Left ventricle myocardium inferior (tissue), 1 donor: ENCODE measurements at regions not wholly inside any gene's neighbourhood (a gene's known extent, or its start where the extent isn't known, plus 50 kb on each side); places are given as distances from the start of the nearest gene placed in this dataset.

Experiments
- DNase-seq: peaks from one replicate; pipeline ENCODE4 v3.0.0-alpha.2; 2020
- H3K27ac ChIP-seq: fragments of 200-600 bp; replicated peaks from 2 replicates; pipeline ENCODE4 v1.8.0; 2021
- H3K27me3 ChIP-seq: fragments of 200-600 bp; 2 replicates; pipeline ENCODE4 v1.8.0; 2021; ENCODE audit warnings: low read depth
- H3K36me3 ChIP-seq: fragments of 200-600 bp; 2 replicates; pipeline ENCODE4 v1.8.0; 2021
- H3K4me1 ChIP-seq: fragments of 200-600 bp; 2 replicates; pipeline ENCODE4 v1.8.0; 2021
- H3K4me3 ChIP-seq: fragments of 200-600 bp; 2 replicates; pipeline ENCODE4 v1.8.0; 2021; ENCODE audit warnings: mild to moderate bottlenecking, moderate library complexity
- H3K9me3 ChIP-seq: fragments of 200-600 bp; replicated peaks from 2 replicates; pipeline ENCODE4 v1.8.0; 2021
- intact Hi-C: fragments of 100-400 bp; cut with micrococcal nuclease; formaldehyde crosslinking; loops from one replicate; pipeline ENCODE4 v1.11.0; 2022
- TF ChIP-seq, protein P1 (sequence below): fragments of 200-600 bp; IDR thresholded peaks from 2 replicates; pipeline ENCODE4 v1.8.0; 2021; ENCODE audit warnings: antibody characterized with exemption, mild to moderate bottlenecking, borderline replicate concordance
- donor health status: DM: no; HTN: yes; CAD: no; lungs with severe emphysema.

DNA sequence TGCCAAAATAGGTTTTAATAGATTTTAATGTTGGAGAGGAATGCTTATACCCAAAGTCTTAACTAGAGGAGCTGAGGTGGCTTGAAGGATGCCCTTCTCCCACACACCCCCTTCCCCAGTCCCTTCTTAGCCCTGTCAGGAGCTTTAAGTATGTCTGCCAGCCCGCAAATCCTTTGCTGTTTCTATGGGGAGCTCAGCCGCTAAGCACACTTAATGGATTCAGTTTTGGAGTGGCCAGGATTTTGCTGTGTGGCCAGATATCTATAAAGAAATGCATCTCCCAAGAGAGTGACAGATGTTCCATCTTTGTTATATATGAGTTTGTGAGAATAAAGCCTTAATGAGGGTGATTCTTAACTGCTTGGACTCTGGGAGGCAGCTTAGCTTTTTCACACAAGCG, 152.9 kb upstream of the ZNF32 start:
- Histone ChIP-seq H3K27me3 (no peaks in the 10 kb centered on the region), H3K4me3 (no peak overlapping the region), H3K27ac (peak overlapping the region; percentile 59), H3K4me1 (peaks cover 9% of the 10 kb centered on the region), H3K9me3 (no peaks in the 10 kb centered on the region), H3K36me3 (no peaks in the 10 kb centered on the region)
- intact Hi-C loops = no loop called here
- TF ChIP-seq, protein P1, sequence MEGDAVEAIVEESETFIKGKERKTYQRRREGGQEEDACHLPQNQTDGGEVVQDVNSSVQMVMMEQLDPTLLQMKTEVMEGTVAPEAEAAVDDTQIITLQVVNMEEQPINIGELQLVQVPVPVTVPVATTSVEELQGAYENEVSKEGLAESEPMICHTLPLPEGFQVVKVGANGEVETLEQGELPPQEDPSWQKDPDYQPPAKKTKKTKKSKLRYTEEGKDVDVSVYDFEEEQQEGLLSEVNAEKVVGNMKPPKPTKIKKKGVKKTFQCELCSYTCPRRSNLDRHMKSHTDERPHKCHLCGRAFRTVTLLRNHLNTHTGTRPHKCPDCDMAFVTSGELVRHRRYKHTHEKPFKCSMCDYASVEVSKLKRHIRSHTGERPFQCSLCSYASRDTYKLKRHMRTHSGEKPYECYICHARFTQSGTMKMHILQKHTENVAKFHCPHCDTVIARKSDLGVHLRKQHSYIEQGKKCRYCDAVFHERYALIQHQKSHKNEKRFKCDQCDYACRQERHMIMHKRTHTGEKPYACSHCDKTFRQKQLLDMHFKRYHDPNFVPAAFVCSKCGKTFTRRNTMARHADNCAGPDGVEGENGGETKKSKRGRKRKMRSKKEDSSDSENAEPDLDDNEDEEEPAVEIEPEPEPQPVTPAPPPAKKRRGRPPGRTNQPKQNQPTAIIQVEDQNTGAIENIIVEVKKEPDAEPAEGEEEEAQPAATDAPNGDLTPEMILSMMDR = no peak
- DNase-seq = no peak

DNA sequence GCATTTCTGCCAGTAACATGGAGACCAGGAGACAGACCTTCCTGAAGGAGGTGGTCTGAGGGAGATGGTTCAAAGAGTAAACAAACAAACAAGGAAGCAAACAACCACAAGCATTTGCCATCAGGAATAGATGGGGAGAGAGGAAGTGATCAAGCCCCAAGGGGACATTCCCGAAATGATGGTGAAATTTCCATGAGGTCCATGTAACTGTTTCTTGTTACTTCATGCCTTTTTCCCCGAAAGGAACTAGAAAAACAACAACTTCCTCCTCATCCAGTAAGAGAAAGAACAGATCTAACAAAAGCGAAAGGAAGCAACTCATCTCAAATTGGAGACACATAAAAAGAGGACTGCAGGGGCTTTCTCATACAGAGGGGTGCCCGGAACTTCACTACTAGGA, 152.5 kb upstream of the ZNF32 start:
- no peaks in the 10 kb centered on the region for H3K9me3 ChIP-seq
- peak overlapping the region; percentile 59 for H3K27ac ChIP-seq
- intact Hi-C loops = no loop called here
- no peak for DNase-seq
- no peaks in the 10 kb centered on the region for H3K36me3 ChIP-seq
- H3K4me1 ChIP-seq = peaks cover 9% of the 10 kb centered on the region
- H3K4me3 ChIP-seq = no peak overlapping the region
- TF ChIP-seq, protein P1 = no peak
- H3K27me3 ChIP-seq = no peaks in the 10 kb centered on the region

DNA sequence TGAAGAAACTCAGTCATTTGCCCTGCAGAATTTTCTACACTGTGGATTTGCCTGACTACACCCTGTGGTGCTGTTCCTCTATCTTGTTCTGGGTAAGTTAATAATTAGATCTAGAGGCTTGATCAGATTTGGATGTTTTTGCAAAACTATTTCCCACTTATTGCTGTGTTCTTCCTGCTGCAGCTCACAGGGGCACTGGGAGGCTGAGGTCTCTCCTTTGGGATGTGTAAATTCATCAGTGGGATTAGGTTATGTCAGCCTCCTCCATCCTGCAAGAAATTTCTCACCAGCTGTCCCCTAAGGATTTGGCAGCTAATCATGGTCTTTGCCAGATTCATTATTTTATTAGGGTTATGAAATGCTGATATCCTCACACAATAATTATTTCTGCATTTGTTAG, 148.1 kb upstream of the ZNF32 start:
- Histone ChIP-seq H3K36me3 (no peaks in the 10 kb centered on the region), H3K4me3 (no peak overlapping the region), H3K27me3 (no peaks in the 10 kb centered on the region), H3K9me3 (no peaks in the 10 kb centered on the region), H3K27ac (no peak overlapping the region), H3K4me1 (peaks cover 9% of the 10 kb centered on the region)
- DNase-seq = no peak
- TF ChIP-seq, protein P1 = no peak
- intact Hi-C loops = no loop called here

DNA sequence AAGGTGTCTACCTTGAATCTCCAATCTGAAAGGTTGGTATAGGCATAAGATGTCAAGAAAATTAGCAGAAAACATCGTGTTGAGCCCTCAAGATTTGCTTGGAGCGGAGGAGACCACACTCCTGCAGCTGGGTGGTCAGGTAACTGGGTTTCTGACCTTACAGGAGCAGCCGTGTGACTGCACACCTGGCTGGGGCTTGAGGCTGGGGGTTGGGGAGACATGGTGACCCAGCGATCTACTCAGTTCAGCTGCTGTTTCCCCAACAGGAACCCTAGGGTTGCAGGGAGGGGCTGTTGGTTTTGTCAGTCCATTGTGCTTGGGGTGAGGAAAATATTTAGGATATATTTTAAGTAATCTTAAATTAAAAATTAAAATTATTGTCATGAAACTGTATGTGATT, 147.0 kb upstream of the ZNF32 start:
- no peak overlapping the region for H3K27ac ChIP-seq
- no peaks in the 10 kb centered on the region for H3K36me3 ChIP-seq
- no peaks in the 10 kb centered on the region for H3K4me1 ChIP-seq
- TF ChIP-seq, protein P1 = no peak
- no peak for DNase-seq
- H3K27me3 ChIP-seq = no peaks in the 10 kb centered on the region
- no peak overlapping the region for H3K4me3 ChIP-seq
- intact Hi-C loops = no loop called here
- H3K9me3 ChIP-seq = no peaks in the 10 kb centered on the region

DNA sequence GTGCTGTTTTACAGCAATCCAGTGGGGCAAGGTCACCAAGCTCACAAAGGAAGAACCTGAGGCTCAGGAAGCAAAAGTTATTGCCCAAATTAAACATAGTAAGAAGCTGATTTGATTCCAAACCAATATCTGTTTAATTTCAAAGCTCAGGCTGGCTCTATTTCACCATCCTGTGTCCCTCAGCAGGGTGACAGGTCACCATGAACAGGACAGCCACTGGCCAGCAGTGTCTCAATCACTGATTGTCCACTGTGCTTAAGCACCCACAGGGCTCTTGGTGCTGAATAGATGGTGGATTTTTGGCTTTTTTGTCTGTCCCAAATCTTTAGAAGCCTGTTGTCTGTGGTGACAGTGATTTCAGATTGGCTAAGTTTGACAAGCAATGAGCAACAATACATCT, 146.4 kb upstream of the ZNF32 start:
- H3K27me3 ChIP-seq = no peaks in the 10 kb centered on the region
- H3K27ac ChIP-seq = peak overlapping the region; percentile 4
- intact Hi-C loops = no loop called here
- no peak for DNase-seq
- H3K4me1 ChIP-seq = no peaks in the 10 kb centered on the region
- H3K36me3 ChIP-seq = no peaks in the 10 kb centered on the region
- no peaks in the 10 kb centered on the region for H3K9me3 ChIP-seq
- H3K4me3 ChIP-seq = no peak overlapping the region
- TF ChIP-seq, protein P1 = no peak
